NCI-H2081 (cell line): ENCODE measurements at regions not wholly inside any gene's neighbourhood (a gene's known extent, or its start where the extent isn't known, plus 50 kb on each side); places are given as distances from the start of the nearest gene placed in this dataset.
"Not testable (repeated sequence)": the region's sequence is repeated elsewhere in the genome, so short reads cannot be mapped to it uniquely, and the experiment has no call there.

Source experiments
- DNase-seq, 2 experiments: peaks; one replicate each; lab custom pipeline; 2025; lab: John Stamatoyannopoulos, UW

DNA sequence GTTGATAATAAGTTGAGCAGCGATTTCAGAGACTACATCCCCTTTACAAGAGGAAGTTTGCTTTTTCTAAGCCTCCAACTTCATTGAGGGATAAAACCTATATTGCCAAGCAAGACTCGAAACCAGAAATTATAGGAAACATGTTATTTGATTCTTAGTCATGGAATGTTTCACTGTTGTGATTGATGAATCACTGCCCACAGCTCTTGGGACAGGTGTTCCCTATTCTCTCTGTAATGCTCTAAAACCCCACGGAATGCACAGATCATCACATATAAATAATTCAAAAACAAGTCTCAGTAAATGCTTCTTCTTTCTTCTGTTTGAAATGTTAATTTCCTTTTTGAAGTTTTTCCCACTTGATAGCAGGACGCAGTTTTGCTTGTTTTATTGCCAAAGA is 809.5 kb upstream of the GOT2 start:
- DNase-seq: no peak

DNA sequence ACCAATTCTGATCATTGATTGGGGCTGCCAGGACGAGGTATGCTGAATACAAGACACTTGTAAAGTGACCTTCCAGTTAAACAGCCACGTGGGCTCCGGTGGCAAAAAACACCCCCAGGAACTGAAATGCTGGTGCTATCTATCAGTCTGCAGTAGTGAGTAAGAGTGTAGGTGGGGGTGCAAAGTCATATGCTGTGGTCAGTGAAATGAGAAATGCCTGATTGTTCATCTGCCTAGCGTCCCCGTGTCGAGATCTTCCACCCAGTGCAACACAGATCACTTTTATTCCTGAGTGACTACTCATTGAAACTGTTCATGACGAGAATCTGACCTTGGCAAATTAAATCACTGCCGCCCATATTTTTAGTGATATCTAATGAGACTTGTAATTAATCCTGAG is 806.5 kb upstream of the GOT2 start:
- no peak for DNase-seq

DNA sequence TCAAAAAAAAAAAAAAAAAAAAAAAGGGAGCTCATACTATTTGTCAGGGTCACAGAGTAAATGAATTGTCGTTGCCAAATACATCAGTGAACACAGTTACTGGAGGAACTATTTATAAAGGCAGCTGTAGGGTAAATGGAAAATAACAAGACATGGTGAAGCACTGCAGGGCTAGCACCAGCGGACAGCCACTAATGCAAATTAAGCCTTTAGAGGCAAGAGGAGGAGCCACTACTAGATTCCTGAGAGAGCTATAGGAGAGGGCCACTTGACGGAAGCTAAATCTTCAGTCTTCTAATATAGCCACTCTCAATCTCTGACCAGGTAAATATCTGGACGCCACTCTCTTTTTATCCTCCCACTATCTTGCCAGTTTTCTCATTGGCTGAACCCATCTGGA is 801.2 kb upstream of the GOT2 start:
- DNase-seq: no peak

- no peak for DNase-seq
These were observed 793.3 kb upstream of the GOT2 start for GRCh38 chr16:59527206-59527997.

DNA sequence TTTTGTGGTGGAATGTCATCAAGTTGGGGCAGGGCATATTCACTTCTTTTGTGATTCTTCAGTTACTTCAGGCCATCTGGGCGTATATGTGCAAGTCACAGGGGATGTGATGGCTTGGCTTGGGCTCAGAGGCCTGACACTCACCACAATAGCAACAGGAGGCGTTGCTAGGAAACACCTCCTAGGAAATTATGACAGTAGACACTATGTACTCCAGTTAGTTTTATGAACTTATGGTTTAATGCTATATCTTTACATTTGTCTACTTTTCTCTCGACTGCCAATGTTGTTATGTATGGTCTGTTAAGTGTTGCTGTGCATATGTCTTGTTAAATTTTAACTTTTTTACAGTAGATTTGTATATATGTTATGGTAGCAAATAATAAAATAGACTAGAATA is 788.7 kb upstream of the GOT2 start:
- DNase-seq: no peak

DNA sequence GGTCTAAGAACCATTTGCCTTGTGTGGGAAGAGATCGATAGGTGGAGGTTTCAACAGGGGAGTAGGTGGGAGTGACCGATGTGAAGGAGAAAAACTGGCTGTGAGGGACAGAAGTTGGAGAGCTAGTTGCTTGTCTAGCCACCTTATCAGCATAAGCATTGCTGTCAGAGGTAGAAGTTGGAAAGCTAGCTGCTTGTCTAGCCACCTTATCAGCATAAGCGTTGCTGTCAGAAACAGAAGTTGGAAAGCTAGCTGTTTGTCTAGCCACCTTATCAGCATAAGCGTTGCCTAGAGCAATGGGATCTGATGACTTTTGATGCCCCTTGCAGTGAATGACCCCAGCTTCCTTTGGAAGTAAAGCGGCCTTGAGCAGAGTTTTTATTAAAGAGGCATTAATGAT is 784.6 kb upstream of the GOT2 start:
- DNase-seq: not testable (repeated sequence)

- no peak for DNase-seq
These were observed 780.5 kb upstream of the GOT2 start for GRCh38 chr16:59514651-59515050.

DNA sequence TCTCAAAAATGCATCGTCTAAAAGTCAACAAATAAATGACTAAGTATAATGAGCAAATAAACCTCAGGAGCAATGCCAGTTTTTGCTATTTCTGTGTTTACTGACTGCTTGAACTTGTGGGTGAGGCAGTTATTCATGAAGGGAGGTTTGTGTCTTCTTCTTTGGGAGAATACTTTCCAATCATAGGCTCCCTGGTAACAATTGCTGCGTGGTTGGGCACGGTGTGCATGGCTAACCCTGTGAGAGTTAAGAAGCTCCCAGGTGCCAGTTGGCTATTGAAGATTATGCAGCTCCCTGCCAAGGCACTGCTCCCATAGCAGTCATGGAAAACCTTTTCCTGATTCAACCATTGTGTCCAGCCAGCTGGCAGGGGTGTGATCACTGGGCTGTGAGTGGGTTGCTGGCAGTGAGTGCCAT is 775.9 kb upstream of the GOT2 start:
- no peak for DNase-seq

- no peak for DNase-seq
These were observed 766.5 kb upstream of the GOT2 start for GRCh38 chr16:59500601-59501000.

GRCh38 chr16:59487067-59487466 is 753.0 kb upstream of the GOT2 start:
- DNase-seq: no peak

GRCh38 chr16:59484833-59485516 is 750.9 kb upstream of the GOT2 start:
- no peak for DNase-seq

DNA sequence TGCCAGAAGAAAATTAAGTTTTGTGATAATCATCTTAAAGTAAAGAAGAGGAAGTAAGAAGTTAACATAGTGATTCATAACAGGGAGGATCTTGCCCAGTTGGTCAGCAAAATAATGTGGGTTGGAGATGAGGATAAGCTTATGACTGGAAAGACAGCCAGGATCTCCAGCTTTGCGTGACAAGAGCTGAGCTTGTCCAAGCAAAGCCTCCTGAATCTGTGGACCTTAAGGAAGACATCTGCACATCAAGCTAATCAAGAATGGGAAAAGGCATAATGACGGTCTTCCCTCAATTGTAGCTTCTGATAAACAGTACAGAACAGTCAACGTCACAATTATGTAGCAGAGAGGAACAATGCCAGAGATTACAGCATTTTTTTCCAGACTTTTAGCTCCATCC is 744.7 kb upstream of the GOT2 start:
- DNase-seq: no peak

DNA sequence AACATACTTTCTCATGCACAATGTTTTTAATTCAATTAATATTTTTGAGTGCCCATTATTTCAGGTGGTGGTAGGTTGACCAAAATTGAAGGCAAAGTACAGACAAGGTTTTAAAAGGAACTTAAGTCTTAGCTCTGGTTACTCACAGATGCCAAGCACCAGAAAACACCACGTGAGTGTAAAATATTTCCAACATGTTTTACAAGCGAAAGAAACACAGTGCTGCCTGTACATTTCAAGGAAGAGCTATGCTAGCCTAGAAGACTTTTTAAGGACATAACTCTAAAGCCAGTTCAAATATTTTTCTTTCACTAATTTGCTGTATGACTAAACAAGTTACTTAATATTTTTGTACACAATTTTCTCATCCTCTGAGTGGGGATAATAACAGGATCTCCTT is 736.4 kb upstream of the GOT2 start:
- no peak for DNase-seq

DNA sequence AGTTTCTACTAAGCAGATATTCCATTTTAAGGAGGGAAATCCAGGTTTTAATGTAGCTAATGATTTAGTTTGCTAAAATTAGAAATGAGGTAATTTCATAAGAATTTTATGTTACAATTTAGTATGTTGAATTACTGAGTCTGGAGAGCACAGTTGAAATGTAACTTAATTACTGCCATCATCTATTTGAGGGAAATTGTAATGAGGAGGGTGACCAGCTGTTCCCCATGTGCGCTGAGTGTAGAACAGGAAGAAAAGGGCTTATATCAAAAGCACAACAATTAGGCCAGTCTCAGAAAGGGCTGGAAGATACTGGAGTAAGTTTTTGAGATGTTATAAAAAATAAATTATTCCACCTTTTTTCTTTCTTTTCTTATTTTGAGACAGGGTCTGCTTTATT is 735.1 kb upstream of the GOT2 start:
- DNase-seq: no peak

- no peak for DNase-seq
These were observed 729.7 kb upstream of the GOT2 start for GRCh38 chr16:59463776-59464175.

- DNase-seq: no peak
These were observed 725.7 kb upstream of the GOT2 start for GRCh38 chr16:59459806-59460205.

DNA sequence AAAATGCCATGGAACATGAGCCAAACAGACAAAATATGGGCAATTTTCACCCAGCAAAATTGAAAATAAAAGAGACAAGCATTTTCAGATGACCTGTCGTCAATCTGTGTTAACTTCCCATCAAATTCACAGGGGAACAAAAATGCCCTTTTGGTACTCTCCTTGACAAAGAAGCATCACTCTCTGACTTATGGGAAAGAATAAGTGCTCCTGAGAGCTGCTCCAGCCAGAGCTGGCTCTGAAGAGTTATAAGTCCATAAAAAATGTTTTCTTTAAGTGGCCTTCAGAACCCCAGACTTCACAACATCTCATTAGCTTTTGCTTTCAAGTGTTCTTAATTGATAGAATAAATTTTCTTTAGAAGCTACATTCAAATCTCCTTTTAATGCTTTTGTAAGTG is 721.4 kb upstream of the GOT2 start:
- DNase-seq: no peak

GRCh38 chr16:59450513-59450912 is 716.4 kb upstream of the GOT2 start:
- not testable (repeated sequence) for DNase-seq

DNA sequence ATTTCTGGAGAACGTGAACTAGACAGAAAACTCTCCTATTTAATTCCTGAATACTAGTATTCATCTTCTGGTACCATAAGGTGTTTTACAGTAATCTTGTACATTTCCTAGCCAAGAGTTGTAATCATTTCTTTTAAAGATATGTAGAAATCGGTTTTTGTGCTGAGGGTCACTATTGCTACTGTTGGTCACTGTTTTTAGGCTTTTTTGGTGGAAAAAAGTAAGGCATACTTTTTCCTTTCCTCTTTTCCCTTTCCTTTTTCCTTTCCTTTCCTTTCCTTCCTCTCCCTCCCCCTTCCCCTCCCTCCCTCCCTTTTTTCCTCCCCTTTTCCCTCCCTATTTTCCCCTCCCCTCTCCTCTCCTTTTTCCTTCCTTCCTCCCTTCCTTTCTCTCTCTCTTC is 706.4 kb upstream of the GOT2 start:
- DNase-seq: no peak

- DNase-seq: no peak
These were observed 698.8 kb upstream of the GOT2 start for GRCh38 chr16:59432896-59433295.

DNA sequence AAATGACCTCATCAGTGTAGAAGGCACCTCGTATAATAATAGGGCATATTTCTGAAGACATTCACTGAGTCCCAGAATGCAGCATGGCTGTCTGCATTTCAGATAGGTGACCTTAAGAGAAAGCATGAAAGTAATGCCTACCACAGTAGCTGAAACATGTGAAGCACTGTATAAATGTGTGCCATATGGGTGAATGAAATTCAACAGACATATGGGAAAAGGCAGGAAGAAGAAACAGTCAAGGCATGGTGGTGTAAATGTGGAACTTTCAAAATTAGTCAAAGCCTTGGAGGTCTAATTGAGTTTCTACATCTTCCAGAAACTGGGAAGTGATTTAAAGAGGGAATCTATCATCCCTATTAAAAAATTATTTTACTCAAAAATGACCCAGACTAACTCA is 698.2 kb upstream of the GOT2 start:
- DNase-seq: no peak

- DNase-seq: no peak
These were observed 690.7 kb upstream of the GOT2 start for GRCh38 chr16:59424714-59425273.
